GM13976 (cell line): ENCODE measurements at regions not wholly inside any gene's neighbourhood (a gene's known extent, or its start where the extent isn't known, plus 50 kb on each side); places are given as distances from the start of the nearest gene placed in this dataset.

Source experiments
- DNase-seq: peaks from one replicate; pipeline ENCODE4 v3.0.0; 2012; ENCODE audit warnings: low spot score
- CTCF ChIP-seq: IDR thresholded peaks from 2 replicates; pipeline ENCODE4 v1.5.1; 2012; ENCODE audit warnings: borderline replicate concordance, mild to moderate bottlenecking; ENCODE audit not compliant: insufficient read depth; ENCODE audit errors: extremely low read depth, missing control alignments, control extremely low read depth
- in situ Hi-C: fragments of 300-500 bp; cut with MboI; formaldehyde crosslinking; loops from one replicate; pipeline ENCODE4 v1.12.0; 2022; ENCODE audit warnings: low sequenced_read_pairs, mixed read lengths, inconsistent platforms; ENCODE audit not compliant: unreplicated experiment

- in situ Hi-C loops = no loop called here
- no peak for TF ChIP-seq CTCF
- no peak for DNase-seq
Observed at GRCh38 chr9:135002802-135003201, 84.7 kb upstream of the OLFM1 start.

GRCh38 chr9:135004772-135005171, 82.7 kb upstream of the OLFM1 start:
- no peak for DNase-seq
- no peak for TF ChIP-seq CTCF
- in situ Hi-C loops = no loop called here

- in situ Hi-C loops = no loop called here
- DNase-seq = no peak
- TF ChIP-seq CTCF = no peak
Observed at GRCh38 chr9:135006911-135007570, 80.4 kb upstream of the OLFM1 start.

GRCh38 chr9:135007601-135008000, 79.9 kb upstream of the OLFM1 start:
- TF ChIP-seq CTCF = no peak
- DNase-seq = no peak
- in situ Hi-C loops = no loop called here

- no peak for DNase-seq
- no peak for TF ChIP-seq CTCF
- in situ Hi-C loops = no loop called here
Observed at GRCh38 chr9:135008416-135008815, 79.1 kb upstream of the OLFM1 start.

- DNase-seq = no peak
- TF ChIP-seq CTCF = no peak
- in situ Hi-C loops = no loop called here
Observed at GRCh38 chr9:135009051-135009560, 78.4 kb upstream of the OLFM1 start.
